ENCODE measurements at regions not wholly inside any gene's neighbourhood (a gene's known extent, or its start where the extent isn't known, plus 50 kb on each side); places are given as distances from the start of the nearest gene placed in this dataset.

DNA sequence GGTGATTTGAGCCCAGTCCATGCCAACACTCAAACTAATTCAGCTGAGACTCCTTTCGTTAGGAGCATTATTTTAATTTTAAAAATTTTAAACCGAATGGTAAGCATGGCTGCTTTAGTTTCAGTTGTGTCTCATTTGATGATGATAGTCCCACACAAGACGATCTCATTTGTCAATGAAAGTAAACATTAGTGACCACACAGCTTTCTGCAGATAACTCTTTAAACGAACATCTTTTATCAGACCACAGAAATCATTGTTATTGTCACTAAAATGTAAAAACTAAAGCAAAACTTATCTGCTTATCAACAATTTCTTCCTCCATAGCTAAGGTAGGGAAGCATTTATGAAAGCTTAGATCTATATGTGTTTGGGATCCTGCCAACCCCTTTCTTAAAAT lies 382.2 kb downstream of the ZFHX3 start:
- TF ChIP-seq POLR2A (IDR thresholded peaks at IDR 0.05; ENCODE audit: low read depth, low read length), result no peak
- no peak for TF ChIP-seq POLR2AphosphoS5 (IDR thresholded peaks at IDR 0.05; ENCODE audit: low read depth, low read length)
- no peak for TF ChIP-seq PAX5 (IDR thresholded peaks at IDR 0.05; ENCODE audit: insufficient read depth, low read length, severe bottlenecking)
- TF ChIP-seq TAF1 (IDR thresholded peaks at IDR 0.05; ENCODE audit: low read depth, low read length), result no peak

Data from GM12891 (cell line).